Activated T-helper 17 cell treated with anti-CD3 and anti-CD28 coated beads, Interleukin-2, amount 50 U/mL, for 72 hours (primary cell): ENCODE measurements at regions not wholly inside any gene's neighbourhood (a gene's known extent, or its start where the extent isn't known, plus 50 kb on each side); places are given as distances from the start of the nearest gene placed in this dataset.
"Not testable (repeated sequence)": the region's sequence is repeated elsewhere in the genome, so short reads cannot be mapped to it uniquely, and the experiment has no call there.

Experiments used
- ATAC-seq: fragments of 150-1000 bp; cut with Tn5 transposase; replicated peaks from 2 replicates; pipeline ENCODE4 v1.10.0; 2021; ENCODE audit warnings: mild to moderate bottlenecking, moderate library complexity
- H3K27ac Mint-ChIP-seq: one replicate; pipeline ENCODE4 v1.8.0; 2022; ENCODE audit warnings: mixed read lengths
- H3K27me3 Mint-ChIP-seq: one replicate; pipeline ENCODE4 v1.8.0; 2022; ENCODE audit warnings: mixed read lengths
- H3K36me3 Mint-ChIP-seq: one replicate; pipeline ENCODE4 v1.8.0; 2022; ENCODE audit warnings: low read depth, mild to moderate bottlenecking, mixed read lengths
- H3K4me1 Mint-ChIP-seq: one replicate; pipeline ENCODE4 v1.8.0; 2022; ENCODE audit warnings: mixed read lengths
- H3K4me3 Mint-ChIP-seq: one replicate; pipeline ENCODE4 v1.8.0; 2022; ENCODE audit warnings: mild to moderate bottlenecking, mixed read lengths
- H3K9me3 Mint-ChIP-seq: one replicate; pipeline ENCODE4 v1.8.0; 2022; ENCODE audit warnings: mixed read lengths

GRCh38 chr1:112855152-112855828 is 100.7 kb downstream of the SLC16A1 start:
- no peaks in the 10 kb centered on the region for H3K4me1 Mint-ChIP-seq
- no peaks in the 10 kb centered on the region for H3K9me3 Mint-ChIP-seq
- H3K36me3 Mint-ChIP-seq: no peaks in the 10 kb centered on the region
- H3K27me3 Mint-ChIP-seq: peaks cover 23% of the 10 kb centered on the region
- H3K27ac Mint-ChIP-seq: no peak overlapping the region
- H3K4me3 Mint-ChIP-seq: no peak overlapping the region
- no peak for ATAC-seq

DNA sequence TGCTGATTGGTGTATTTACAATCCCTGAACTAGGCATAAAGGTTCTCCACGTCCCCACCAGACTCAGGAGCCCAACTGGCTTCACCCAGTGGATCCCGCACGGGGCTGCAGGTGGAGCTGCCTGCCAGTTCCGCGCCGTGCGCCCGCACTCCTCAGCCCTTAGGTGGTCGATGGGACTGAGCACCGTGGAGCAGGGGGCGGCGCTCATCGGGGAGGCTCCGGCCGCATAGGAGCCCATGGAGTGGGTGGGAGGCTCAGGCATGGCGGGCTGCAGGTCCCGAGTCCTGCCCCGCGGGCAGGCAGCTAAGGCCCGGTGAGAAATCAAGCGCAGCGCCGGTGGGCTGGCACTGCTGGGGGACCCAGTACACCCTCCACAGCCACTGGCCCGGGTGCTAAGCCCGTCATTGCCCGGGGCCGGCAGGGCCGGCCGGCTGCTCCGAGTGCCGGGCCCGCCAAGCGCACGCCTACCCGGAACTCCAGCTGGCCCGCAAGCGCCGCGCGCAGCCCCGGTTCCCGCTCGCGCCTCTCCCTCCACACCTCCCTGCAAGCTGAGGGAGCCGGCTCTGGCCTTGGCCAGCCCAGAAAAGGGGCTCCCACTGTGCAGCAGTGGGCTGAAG is 101.5 kb downstream of the SLC16A1 start:
- not testable (repeated sequence) for H3K36me3 Mint-ChIP-seq, H3K9me3 Mint-ChIP-seq, ATAC-seq, H3K27ac Mint-ChIP-seq, H3K4me3 Mint-ChIP-seq, H3K4me1 Mint-ChIP-seq
- peaks cover 30% of the 10 kb centered on the region for H3K27me3 Mint-ChIP-seq

DNA sequence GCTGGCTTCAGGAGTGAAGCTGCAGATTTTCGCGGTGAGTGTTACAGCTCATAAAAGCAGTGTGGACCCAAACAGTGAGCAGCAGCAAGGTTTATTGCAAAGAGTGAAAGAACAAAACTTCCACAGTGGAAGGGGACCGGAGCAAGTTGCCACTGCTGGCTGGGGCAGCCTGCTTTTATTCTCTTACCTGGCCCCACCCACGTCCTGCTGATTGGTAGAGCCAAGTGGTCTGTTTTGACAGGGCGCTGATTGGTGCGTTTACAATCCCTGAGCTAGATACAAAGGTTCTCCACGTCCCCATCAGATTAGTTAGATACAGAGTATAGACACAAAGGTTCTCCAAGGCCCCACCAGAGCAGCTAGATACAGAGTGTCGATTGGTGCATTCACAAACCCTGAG is 102.1 kb downstream of the SLC16A1 start:
- H3K27me3 Mint-ChIP-seq: peaks cover 33% of the 10 kb centered on the region
- not testable (repeated sequence) for H3K27ac Mint-ChIP-seq, H3K9me3 Mint-ChIP-seq, ATAC-seq, H3K4me1 Mint-ChIP-seq, H3K4me3 Mint-ChIP-seq, H3K36me3 Mint-ChIP-seq

DNA sequence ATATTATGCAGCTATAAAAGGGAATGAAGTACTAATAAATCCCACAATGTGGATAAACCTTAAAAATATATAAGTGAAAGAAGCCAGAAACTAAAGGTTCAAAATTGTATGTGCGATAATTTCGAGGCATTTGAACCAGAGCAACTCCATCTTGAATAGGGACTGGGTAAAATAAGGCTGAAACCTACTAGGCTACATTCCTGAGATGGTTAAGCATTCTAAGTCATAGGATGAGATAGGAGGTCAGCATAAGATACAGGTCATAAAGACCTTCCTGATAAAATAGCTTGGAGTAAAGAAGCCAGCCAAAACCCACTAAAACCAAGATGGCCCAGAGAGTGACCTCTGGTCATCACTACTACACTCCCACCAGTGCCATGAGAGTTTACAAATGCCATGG is 103.1 kb downstream of the SLC16A1 start:
- Mint-ChIP-seq H3K4me3 (no peak overlapping the region), H3K9me3 (no peaks in the 10 kb centered on the region), H3K27ac (no peak overlapping the region), H3K27me3 (peaks cover 34% of the 10 kb centered on the region), H3K4me1 (no peaks in the 10 kb centered on the region), H3K36me3 (no peaks in the 10 kb centered on the region)
- ATAC-seq: no peak

DNA sequence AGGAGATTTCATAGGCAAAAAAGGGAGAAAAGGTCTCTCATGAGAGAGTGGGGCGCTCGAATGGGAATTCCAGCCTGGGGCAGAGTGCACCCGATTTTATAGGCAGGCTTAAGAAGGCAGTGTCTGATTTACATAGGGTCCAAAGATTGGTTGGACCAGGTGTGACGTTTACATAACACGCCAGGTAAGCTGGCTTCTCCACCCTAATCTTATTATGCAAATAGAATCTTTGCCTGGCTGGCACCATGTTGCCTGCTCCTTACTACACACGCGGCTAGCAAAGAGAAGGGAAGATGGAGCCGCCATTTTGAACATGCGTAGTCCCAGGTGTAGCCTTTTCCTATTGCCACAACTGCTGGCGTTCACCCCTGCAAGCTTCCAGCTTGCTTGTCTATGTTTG is 103.7 kb downstream of the SLC16A1 start:
- ATAC-seq: no peak
- Mint-ChIP-seq H3K27me3 (peaks cover 34% of the 10 kb centered on the region), H3K27ac (no peak overlapping the region), H3K9me3 (no peaks in the 10 kb centered on the region), H3K4me1 (no peaks in the 10 kb centered on the region), H3K4me3 (no peak overlapping the region), H3K36me3 (no peaks in the 10 kb centered on the region)

DNA sequence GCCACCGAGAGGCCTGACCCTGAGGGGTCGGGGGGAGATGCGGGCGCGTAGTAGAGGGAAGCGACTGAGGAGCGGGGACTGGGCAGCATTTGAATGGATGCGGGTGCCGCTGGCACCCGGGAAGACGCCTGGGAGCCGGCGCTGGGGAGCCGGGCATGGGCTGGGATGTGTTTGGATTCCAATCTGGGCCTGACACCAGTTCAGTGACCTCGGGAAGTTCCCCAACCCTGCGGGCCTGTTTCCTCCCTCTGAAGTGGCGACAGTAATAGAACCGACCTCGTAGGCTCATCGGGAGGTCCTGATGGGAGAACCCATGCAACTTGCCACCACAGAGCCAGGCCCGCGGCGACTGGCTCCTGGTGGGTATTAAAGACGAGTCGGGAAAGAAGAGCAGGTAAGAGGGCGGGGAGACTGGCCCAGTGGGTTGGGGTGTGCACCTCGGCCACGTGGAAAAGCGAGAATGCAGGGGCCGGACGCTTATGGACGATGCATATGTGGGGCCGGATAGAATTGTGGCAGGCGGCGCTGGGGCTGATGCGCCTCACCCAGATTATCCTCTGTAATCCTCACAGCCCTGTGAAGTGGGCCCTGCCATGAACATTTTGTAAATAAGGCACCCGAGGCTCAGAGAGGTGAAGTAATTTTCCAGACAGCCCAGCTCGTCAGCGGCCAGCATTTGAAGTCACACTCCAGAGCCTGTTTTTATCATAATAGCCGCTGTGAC is 105.8 kb downstream of the SLC16A1 start:
- no peak for ATAC-seq
- H3K27me3 Mint-ChIP-seq: peaks cover 31% of the 10 kb centered on the region
- H3K4me3 Mint-ChIP-seq: peak overlapping the region; percentile 56
- H3K9me3 Mint-ChIP-seq: no peaks in the 10 kb centered on the region
- no peak overlapping the region for H3K27ac Mint-ChIP-seq
- no peaks in the 10 kb centered on the region for H3K36me3 Mint-ChIP-seq
- no peaks in the 10 kb centered on the region for H3K4me1 Mint-ChIP-seq

DNA sequence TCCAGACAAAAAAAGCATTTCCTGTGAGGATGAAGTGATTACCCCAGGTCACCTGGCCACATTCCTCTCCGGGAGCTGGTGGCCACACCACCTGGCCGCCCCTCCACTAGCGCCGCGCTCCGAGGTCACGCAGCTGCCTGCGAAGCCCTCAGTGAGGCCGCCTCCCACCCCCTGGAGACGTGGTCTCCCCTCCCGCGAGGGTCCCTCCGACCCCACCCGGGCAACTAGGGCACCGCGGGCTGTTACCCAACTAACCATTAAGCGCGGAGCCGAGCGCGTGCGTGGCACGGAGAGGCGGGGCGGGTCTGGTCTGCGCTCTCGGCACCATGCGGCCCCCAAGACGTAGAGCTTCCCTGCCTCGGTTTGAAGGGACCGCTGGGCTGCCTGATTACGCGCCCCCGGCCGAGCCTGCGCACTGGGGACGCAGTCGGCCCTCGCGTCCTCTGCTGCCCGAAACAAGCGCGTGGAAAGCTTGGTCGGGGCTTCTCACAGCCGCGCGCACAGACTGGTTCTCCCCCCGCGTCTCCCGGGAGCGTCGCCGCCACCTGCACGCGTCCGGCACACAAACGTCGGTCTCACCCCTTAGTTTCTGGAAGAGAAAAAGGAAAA is 106.5 kb downstream of the SLC16A1 start:
- H3K4me3 Mint-ChIP-seq: peak overlapping the region; percentile 56
- no peak for ATAC-seq
- H3K27me3 Mint-ChIP-seq: peaks cover 29% of the 10 kb centered on the region
- no peaks in the 10 kb centered on the region for H3K4me1 Mint-ChIP-seq
- H3K9me3 Mint-ChIP-seq: no peaks in the 10 kb centered on the region
- H3K36me3 Mint-ChIP-seq: no peaks in the 10 kb centered on the region
- no peak overlapping the region for H3K27ac Mint-ChIP-seq

GRCh38 chr1:112841825-112842224 is 114.2 kb downstream of the SLC16A1 start:
- Mint-ChIP-seq H3K36me3 (no peaks in the 10 kb centered on the region), H3K4me3 (no peak overlapping the region), H3K27me3 (peaks cover 10% of the 10 kb centered on the region), H3K27ac (no peak overlapping the region), H3K9me3 (no peaks in the 10 kb centered on the region), H3K4me1 (peaks cover 11% of the 10 kb centered on the region)
- no peak for ATAC-seq

DNA sequence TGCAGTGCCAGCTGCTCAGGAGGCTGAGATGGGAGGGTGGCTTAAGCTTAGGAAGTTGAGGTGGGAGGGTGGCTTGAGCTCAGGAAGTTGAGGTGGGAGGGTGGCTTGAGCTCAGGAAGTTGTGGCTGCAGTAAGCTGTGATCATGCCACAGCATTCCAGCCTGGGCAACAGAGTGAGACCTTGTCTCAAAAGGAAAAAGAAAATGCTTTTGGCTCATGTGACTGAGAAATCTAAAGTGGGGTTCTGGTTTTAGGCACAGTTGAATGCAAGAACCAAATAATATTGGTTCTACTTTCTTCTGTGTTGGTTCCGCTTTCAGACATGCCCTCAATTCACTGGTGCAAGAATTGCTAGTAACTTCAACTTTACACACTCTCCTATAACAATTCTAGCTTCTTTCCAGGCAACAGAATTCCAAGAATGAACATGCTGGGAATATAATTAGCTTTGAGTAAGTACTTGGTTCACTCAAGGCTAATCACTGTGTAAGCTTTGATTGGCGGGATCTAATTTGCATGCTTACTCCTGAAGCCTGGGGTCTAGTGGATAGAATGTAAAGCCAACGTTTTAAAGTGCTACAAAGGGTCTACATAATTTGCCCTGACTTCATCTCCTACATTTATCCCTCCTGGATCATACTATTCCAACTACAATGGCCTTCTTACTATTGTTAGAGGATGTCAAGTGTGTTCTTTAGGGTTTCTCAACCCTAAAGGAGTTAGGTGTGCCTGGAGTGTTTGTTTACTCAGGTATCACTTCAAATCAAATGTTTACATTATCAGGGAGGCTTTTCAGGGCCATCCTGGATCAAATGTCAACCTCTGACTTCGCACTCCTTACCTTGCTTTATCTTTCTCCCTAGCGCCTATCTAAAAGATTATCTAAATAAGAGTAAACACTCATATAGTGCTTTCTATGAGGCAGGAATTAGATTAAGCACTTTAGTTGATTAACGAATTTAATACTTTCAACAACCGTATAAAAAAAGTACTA is 115.1 kb downstream of the SLC16A1 start:
- Mint-ChIP-seq H3K27ac (no peak overlapping the region), H3K4me1 (peaks cover 15% of the 10 kb centered on the region), H3K4me3 (peak overlapping the region; percentile 44), H3K27me3 (peaks cover 10% of the 10 kb centered on the region), H3K9me3 (no peaks in the 10 kb centered on the region), H3K36me3 (no peaks in the 10 kb centered on the region)
- peak; percentile 56 for ATAC-seq

DNA sequence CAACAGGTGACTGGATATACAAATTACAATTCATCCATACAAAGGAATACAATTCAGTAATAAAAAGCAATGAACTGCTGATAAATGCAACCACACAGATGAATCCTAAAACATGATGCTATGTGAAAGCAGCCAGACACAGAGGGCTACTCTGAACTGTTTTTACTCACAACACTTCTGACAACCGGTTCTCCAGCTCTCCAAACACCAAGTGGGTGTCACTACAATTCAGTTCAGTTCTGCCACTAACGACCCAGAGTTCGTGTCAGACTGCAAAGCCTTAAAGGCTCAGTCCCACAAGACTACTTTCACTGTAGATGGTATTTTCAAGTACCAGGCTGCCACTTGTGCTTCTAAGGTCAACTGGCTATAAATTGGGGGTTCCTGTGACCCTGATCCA is 119.4 kb downstream of the SLC16A1 start:
- Mint-ChIP-seq H3K4me3 (no peak overlapping the region), H3K4me1 (peaks cover 15% of the 10 kb centered on the region), H3K36me3 (no peaks in the 10 kb centered on the region)

GRCh38 chr1:112833806-112834205 is 118.7 kb upstream of the PPM1J start:
- Mint-ChIP-seq H3K36me3 (no peaks in the 10 kb centered on the region), H3K4me1 (peaks cover 4% of the 10 kb centered on the region), H3K9me3 (no peaks in the 10 kb centered on the region), H3K27me3 (no peaks in the 10 kb centered on the region), H3K4me3 (no peak overlapping the region), H3K27ac (no peak overlapping the region)
- no peak for ATAC-seq

More for the DNA sequence above, 119.4 kb downstream of the SLC16A1 start:
- Mint-ChIP-seq H3K27ac (no peak overlapping the region), H3K27me3 (peaks cover 4% of the 10 kb centered on the region), H3K9me3 (no peaks in the 10 kb centered on the region)
- ATAC-seq: peak; percentile 12

- H3K4me3 Mint-ChIP-seq, ATAC-seq, H3K27ac Mint-ChIP-seq, H3K9me3 Mint-ChIP-seq, H3K36me3 Mint-ChIP-seq, H3K27me3 Mint-ChIP-seq, H3K4me1 Mint-ChIP-seq: not testable (repeated sequence)
These were observed 117.1 kb upstream of the PPM1J start for GRCh38 chr1:112832259-112832658.

GRCh38 chr1:112829691-112830090 is 114.6 kb upstream of the PPM1J start:
- not testable (repeated sequence) for H3K36me3 Mint-ChIP-seq, H3K27me3 Mint-ChIP-seq, H3K4me1 Mint-ChIP-seq, H3K9me3 Mint-ChIP-seq, H3K27ac Mint-ChIP-seq, ATAC-seq, H3K4me3 Mint-ChIP-seq

DNA sequence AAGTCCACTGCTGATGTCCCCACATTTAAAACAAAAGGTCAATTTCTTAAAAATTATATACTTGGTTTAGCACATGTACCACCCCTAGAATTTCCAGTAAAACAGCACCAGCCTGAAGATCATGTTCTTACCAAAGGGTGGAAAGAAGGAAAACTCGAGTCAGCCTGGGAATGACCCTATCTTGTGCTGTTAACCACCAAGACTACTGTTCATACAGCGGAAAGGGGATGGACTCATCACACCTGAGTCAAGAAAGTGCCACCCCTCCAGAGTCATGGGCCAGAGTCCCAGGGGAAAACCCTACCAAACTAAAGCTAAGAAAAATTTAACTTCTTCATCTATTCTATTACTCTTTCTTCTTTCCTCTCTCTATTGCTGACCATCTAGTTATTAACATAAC is 113.6 kb upstream of the PPM1J start:
- peaks cover 5% of the 10 kb centered on the region for H3K4me1 Mint-ChIP-seq
- no peak overlapping the region for H3K27ac Mint-ChIP-seq
- ATAC-seq: no peak
- H3K27me3 Mint-ChIP-seq: peaks cover 8% of the 10 kb centered on the region
- no peaks in the 10 kb centered on the region for H3K36me3 Mint-ChIP-seq
- no peak overlapping the region for H3K4me3 Mint-ChIP-seq
- H3K9me3 Mint-ChIP-seq: no peaks in the 10 kb centered on the region
